Heart right ventricle (tissue), 16 donors: ENCODE measurements at regions not wholly inside any gene's neighbourhood (a gene's known extent, or its start where the extent isn't known, plus 50 kb on each side); places are given as distances from the start of the nearest gene placed in this dataset.

Source experiments
- ATAC-seq, 8 donors: fragments of 200-7000 bp; cut with Tn5 transposase; one replicate each; pipeline ENCODE4 v1.9.1; 2020; ENCODE audit warnings: mild to moderate bottlenecking in 8 of 8, moderate library complexity in 8 of 8, moderate number of reproducible peaks in 1 of 8
- DNase-seq, 2 donors: peaks; one replicate each; pipeline ENCODE4 v3.0.0-alpha.2; 2020
- H3K27ac ChIP-seq, 10 donors: fragments of 200-600 bp; sonication (generic) in 2 of 10; one replicate each; pipeline versions ENCODE4 v1.5.0 to v1.8.0; 2020 to 2022; ENCODE audit warnings: mild to moderate bottlenecking in 3 of 10
- H3K27me3 ChIP-seq, 7 donors: fragments of 200-600 bp; one replicate each; pipeline ENCODE4 v1.8.0; 2021 to 2022; ENCODE audit warnings: mild to moderate bottlenecking in 2 of 7
- H3K36me3 ChIP-seq, 9 donors: fragments of 200-600 bp; sonication (generic) in 1 of 9; one replicate each; pipeline versions ENCODE4 v1.5.0 to v1.8.0; 2020 to 2022; ENCODE audit warnings: mild to moderate bottlenecking in 2 of 9
- H3K4me1 ChIP-seq, 9 donors: fragments of 200-600 bp; sonication (generic) in 1 of 9; one replicate each; pipeline versions ENCODE4 v1.5.0 to v1.8.0; 2020 to 2022; ENCODE audit warnings: mild to moderate bottlenecking in 4 of 9
- H3K4me3 ChIP-seq, 10 donors: fragments of 200-600 bp; sonication (generic) in 2 of 10; one replicate each; pipeline versions ENCODE4 v1.5.0 to v1.8.0; 2020 to 2022; ENCODE audit warnings: mild to moderate bottlenecking in 7 of 10, moderate library complexity in 2 of 10
- H3K9me3 ChIP-seq, 11 donors: fragments of 200-600 bp in 10 of 11; sonication (generic) in 2 of 11; one replicate each; pipeline versions ENCODE4 v1.5.0 to v1.8.0; 2013 to 2022; ENCODE audit warnings: mild to moderate bottlenecking in 2 of 11, control low read depth in 1 of 11, moderate library complexity in 1 of 11
- WGBS, 2 donors: extraction: QIAGEN DNeasy Blood & Tissue Kit; methylation state at CpG; one replicate each; pipeline ENCODE4 v1.1.7; 2013; ENCODE audit warnings: inconsistent platforms in 1 of 2; 5-methylcytosine and 5-hydroxymethylcytosine counted together
- intact Hi-C, 10 donors: fragments of 100-400 bp; cut with DNase I; formaldehyde crosslinking; loops; one replicate each; pipeline versions ENCODE4 v1.11.1 to v1.14.2; 2022
- TF ChIP-seq, protein P1 (sequence below), 9 donors: fragments of 200-600 bp; sonication (generic) in 2 of 9; IDR thresholded peaks; one replicate each; pipeline versions ENCODE4 v1.5.0 to v1.8.0; 2021 to 2022; ENCODE audit warnings: antibody characterized with exemption in 9 of 9, mild to moderate bottlenecking in 5 of 9, moderate library complexity in 1 of 9
- donor health status: Arrhythmogenic right ventricular cardiomyopathy.
- donor health status: ischemic (EF 13 %, LVEDD 7.1; RV severe dilation, severe dysfunction).
- donor health status: healthy with polysubstance abuse.
- donor health status: DM: no; HTN: yes; CAD: no.
- donor health status: DM: no; HTN: no; CAD: no.
- donor health status: ischemic (EF 25% LVEDD 6.9; RV normal size, moderate dysfunction).
- donor health status: ischemic (EF 25% LVEDD 5.7; RV mildly dilated, moderate dysfunction).
- donor health status: healthy.
- donor health status: DM: yes; HTN: yes; CAD: no.
- donor health status: Ischemic cardiomyopathy.
- donor health status: ischemic (EF 35%, LVEDD 5.7; RV mildly dilated, moderate dysfunction).
- donor health status: nonischemic (EF 11% LVEDD 7.7; RV severe dilation, severe dysfunction).
- donor health status: DM: yes; HTN: yes; CAD: no.
- donor health status: PGD.
- donor health status: ischemic (EF 29% LVEDD 5.4; RV normal size, mild dysfunction).
- donor health status: nonischemic (EF 23%, LVEDD 6.1; RV moderate dilation, normal function).

DNA sequence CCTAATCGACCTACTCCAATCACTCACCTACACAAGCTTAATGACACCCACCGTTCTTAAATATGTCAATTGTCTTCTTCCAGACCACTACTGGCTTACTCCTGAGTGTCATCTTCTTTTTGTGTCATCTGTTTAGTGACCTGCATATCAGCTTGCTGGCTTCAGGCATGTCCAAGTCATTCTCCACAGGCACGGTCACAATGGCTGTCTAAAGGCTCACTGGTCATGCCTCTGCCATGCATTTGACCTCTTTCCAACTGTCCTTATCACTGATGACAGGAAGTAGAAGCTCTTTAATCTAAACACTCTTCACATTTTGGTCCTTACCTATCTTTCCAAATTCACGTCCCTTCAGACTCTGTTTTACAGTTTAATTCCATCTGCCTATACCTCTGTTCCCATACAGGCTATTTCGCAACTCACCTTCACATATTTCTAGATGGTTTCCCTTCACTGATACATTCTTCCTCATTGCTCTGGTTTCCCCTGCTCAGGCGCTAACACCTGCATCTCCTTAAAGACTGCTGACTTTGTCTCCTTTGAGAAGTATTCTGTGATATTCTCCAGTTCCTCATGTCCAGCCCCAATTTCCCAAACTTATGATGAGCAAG is 217.5 kb downstream of the TRIB2 start:
- peaks cover 3 to 42% (median 24%) of the 10 kb centered on the region in 9 donors for H3K4me1 ChIP-seq
- no peak for DNase-seq
- ATAC-seq = no peak
- no peak overlapping the region for H3K4me3 ChIP-seq
- H3K36me3 ChIP-seq = no peaks in the 10 kb centered on the region
- 84 to 85% methylated on average over 6 of the region's 6 CpGs for WGBS, 2 donors
- intact Hi-C loops = loop anchor here in 9 of 10 donors (5.0 to 10.0 kb wide), 15 partner anchors 61 to 1109 kb away; partner anchors contain the start of gene TRIB2 (in 1 of the 9)
- H3K27me3 ChIP-seq = no peaks in the 10 kb centered on the region
- TF ChIP-seq, protein P1, sequence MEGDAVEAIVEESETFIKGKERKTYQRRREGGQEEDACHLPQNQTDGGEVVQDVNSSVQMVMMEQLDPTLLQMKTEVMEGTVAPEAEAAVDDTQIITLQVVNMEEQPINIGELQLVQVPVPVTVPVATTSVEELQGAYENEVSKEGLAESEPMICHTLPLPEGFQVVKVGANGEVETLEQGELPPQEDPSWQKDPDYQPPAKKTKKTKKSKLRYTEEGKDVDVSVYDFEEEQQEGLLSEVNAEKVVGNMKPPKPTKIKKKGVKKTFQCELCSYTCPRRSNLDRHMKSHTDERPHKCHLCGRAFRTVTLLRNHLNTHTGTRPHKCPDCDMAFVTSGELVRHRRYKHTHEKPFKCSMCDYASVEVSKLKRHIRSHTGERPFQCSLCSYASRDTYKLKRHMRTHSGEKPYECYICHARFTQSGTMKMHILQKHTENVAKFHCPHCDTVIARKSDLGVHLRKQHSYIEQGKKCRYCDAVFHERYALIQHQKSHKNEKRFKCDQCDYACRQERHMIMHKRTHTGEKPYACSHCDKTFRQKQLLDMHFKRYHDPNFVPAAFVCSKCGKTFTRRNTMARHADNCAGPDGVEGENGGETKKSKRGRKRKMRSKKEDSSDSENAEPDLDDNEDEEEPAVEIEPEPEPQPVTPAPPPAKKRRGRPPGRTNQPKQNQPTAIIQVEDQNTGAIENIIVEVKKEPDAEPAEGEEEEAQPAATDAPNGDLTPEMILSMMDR (IDR thresholded peaks at IDR 0.05) = no peak
- no peak overlapping the region for H3K27ac ChIP-seq
- H3K9me3 ChIP-seq = no peaks in the 10 kb centered on the region

GRCh38 chr2:12935222-12935621 is 218.5 kb downstream of the TRIB2 start:
- WGBS, 2 donors = 88% methylated on average over 2 of the region's 2 CpGs
- no peaks in the 10 kb centered on the region for H3K36me3 ChIP-seq
- H3K4me1 ChIP-seq = peaks cover 0 to 32% (median 16%) of the 10 kb centered on the region in 9 donors
- DNase-seq (no peak), ATAC-seq (peak in 1 of 8 donors; percentile 34)
- TF ChIP-seq, protein P1 (IDR thresholded peaks at IDR 0.05) = no peak
- intact Hi-C loops = loop anchor here in 8 of 10 donors (10.0 kb wide), 7 partner anchors 60 to 1110 kb away; no protein-coding TSS in a partner anchor
- H3K27me3 ChIP-seq = no peaks in the 10 kb centered on the region
- H3K4me3 ChIP-seq = no peak overlapping the region
- H3K27ac ChIP-seq = peak overlapping the region in 2 of 10 donors; percentile 7 to 51
- H3K9me3 ChIP-seq = no peaks in the 10 kb centered on the region

GRCh38 chr2:12935796-12936195 is 219.1 kb downstream of the TRIB2 start:
- H3K27ac ChIP-seq = peak overlapping the region in 3 of 10 donors; percentile 7 to 51 (median 8)

GRCh38 chr2:12941203-12941602 is 224.5 kb downstream of the TRIB2 start:
- intact Hi-C loops = loop anchor here in 1 of 10 donors (10.0 kb wide), 1 partner anchor 1116 kb away; no protein-coding TSS in a partner anchor

More at GRCh38 chr2:12935796-12936195, 219.1 kb downstream of the TRIB2 start:
- DNase-seq (no peak), ATAC-seq (peak in 3 of 8 donors; percentile 5 to 35 (median 23))
- no peak overlapping the region for H3K4me3 ChIP-seq
- no peaks in the 10 kb centered on the region for H3K9me3 ChIP-seq
- H3K36me3 ChIP-seq = no peaks in the 10 kb centered on the region
- 76 to 89% methylated on average over 6 of the region's 6 CpGs for WGBS, 2 donors
- no peaks in the 10 kb centered on the region for H3K27me3 ChIP-seq
- TF ChIP-seq, protein P1 (IDR thresholded peaks at IDR 0.05) = no peak
- peaks cover 0 to 28% (median 14%) of the 10 kb centered on the region in 9 donors for H3K4me1 ChIP-seq
- intact Hi-C loops = loop anchor here in 8 of 10 donors (10.0 kb wide), 7 partner anchors 59 to 1111 kb away; no protein-coding TSS in a partner anchor

More at GRCh38 chr2:12941203-12941602, 224.5 kb downstream of the TRIB2 start:
- Histone ChIP-seq H3K9me3 (peaks cover 0 to 4% (median 0%) of the 10 kb centered on the region in 11 donors), H3K27ac (no peak overlapping the region), H3K4me3 (no peak overlapping the region), H3K36me3 (no peaks in the 10 kb centered on the region), H3K4me1 (no peaks in the 10 kb centered on the region), H3K27me3 (no peaks in the 10 kb centered on the region)
- no peak for DNase-seq
- TF ChIP-seq, protein P1 (IDR thresholded peaks at IDR 0.05) = no peak
- no peak for ATAC-seq
